ENCODE measurements at regions not wholly inside any gene's neighbourhood (a gene's known extent, or its start where the extent isn't known, plus 50 kb on each side); places are given as distances from the start of the nearest gene placed in this dataset.

GRCh38 chr6:71608646-71609045, 277.7 kb upstream of the RIMS1 start:
- Histone ChIP-seq H3K27ac (ENCODE audit: low read depth, low read length) (no peak overlapping the region), H3K36me3 (ENCODE audit: control insufficient read depth, insufficient read depth, low read length) (no peaks in the 10 kb centered on the region), H3K27me3 (ENCODE audit: control insufficient read depth, insufficient read depth, low read length) (peaks cover 2% of the 10 kb centered on the region), H3K9ac (ENCODE audit: low read length) (no peak overlapping the region), H3K4me3 (ENCODE audit: low read length) (no peak overlapping the region), H3K4me1 (ENCODE audit: control insufficient read depth, insufficient read depth, low read length) (no peaks in the 10 kb centered on the region)

- Histone ChIP-seq H3K4me3 (ENCODE audit: low read length) (no peak overlapping the region), H3K27me3 (ENCODE audit: control insufficient read depth, insufficient read depth, low read length) (no peaks in the 10 kb centered on the region), H3K27ac (ENCODE audit: low read depth, low read length) (no peak overlapping the region), H3K9ac (ENCODE audit: low read length) (no peak overlapping the region), H3K36me3 (ENCODE audit: control insufficient read depth, insufficient read depth, low read length) (no peaks in the 10 kb centered on the region), H3K4me1 (ENCODE audit: control insufficient read depth, insufficient read depth, low read length) (no peaks in the 10 kb centered on the region)
Measured at GRCh38 chr6:71619836-71620235, 266.5 kb upstream of the RIMS1 start.

- no peaks in the 10 kb centered on the region for H3K27me3 ChIP-seq (ENCODE audit: control insufficient read depth, insufficient read depth, low read length)
- no peaks in the 10 kb centered on the region for H3K4me1 ChIP-seq (ENCODE audit: control insufficient read depth, insufficient read depth, low read length)
- no peak overlapping the region for H3K4me3 ChIP-seq (ENCODE audit: low read length)
- no peak overlapping the region for H3K27ac ChIP-seq (ENCODE audit: low read depth, low read length)
- H3K36me3 ChIP-seq (ENCODE audit: control insufficient read depth, insufficient read depth, low read length) = no peaks in the 10 kb centered on the region
- no peak overlapping the region for H3K9ac ChIP-seq (ENCODE audit: low read length)
Measured at GRCh38 chr6:71621918-71622519, 264.3 kb upstream of the RIMS1 start.

- H3K27ac ChIP-seq (ENCODE audit: low read depth, low read length) = no peak overlapping the region
- H3K4me1 ChIP-seq (ENCODE audit: control insufficient read depth, insufficient read depth, low read length) = no peaks in the 10 kb centered on the region
- no peaks in the 10 kb centered on the region for H3K27me3 ChIP-seq (ENCODE audit: control insufficient read depth, insufficient read depth, low read length)
- no peak overlapping the region for H3K9ac ChIP-seq (ENCODE audit: low read length)
- H3K4me3 ChIP-seq (ENCODE audit: low read length) = no peak overlapping the region
- no peaks in the 10 kb centered on the region for H3K36me3 ChIP-seq (ENCODE audit: control insufficient read depth, insufficient read depth, low read length)
Measured at GRCh38 chr6:71642120-71642519, 244.2 kb upstream of the RIMS1 start.

- H3K36me3 ChIP-seq (ENCODE audit: control insufficient read depth, insufficient read depth, low read length) = no peaks in the 10 kb centered on the region
- no peak overlapping the region for H3K4me3 ChIP-seq (ENCODE audit: low read length)
- H3K9ac ChIP-seq (ENCODE audit: low read length) = no peak overlapping the region
- H3K4me1 ChIP-seq (ENCODE audit: control insufficient read depth, insufficient read depth, low read length) = no peaks in the 10 kb centered on the region
- no peaks in the 10 kb centered on the region for H3K27me3 ChIP-seq (ENCODE audit: control insufficient read depth, insufficient read depth, low read length)
- H3K27ac ChIP-seq (ENCODE audit: low read depth, low read length) = no peak overlapping the region
Measured at GRCh38 chr6:71642793-71643192, 243.6 kb upstream of the RIMS1 start.

- Histone ChIP-seq H3K9ac (ENCODE audit: low read length) (no peak overlapping the region), H3K36me3 (ENCODE audit: control insufficient read depth, insufficient read depth, low read length) (no peaks in the 10 kb centered on the region), H3K27me3 (ENCODE audit: control insufficient read depth, insufficient read depth, low read length) (no peaks in the 10 kb centered on the region), H3K4me3 (ENCODE audit: low read length) (no peak overlapping the region), H3K27ac (ENCODE audit: low read depth, low read length) (no peak overlapping the region), H3K4me1 (ENCODE audit: control insufficient read depth, insufficient read depth, low read length) (no peaks in the 10 kb centered on the region)
Measured at GRCh38 chr6:71645299-71645698, 241.1 kb upstream of the RIMS1 start.

- no peak overlapping the region for H3K27ac ChIP-seq (ENCODE audit: low read depth, low read length)
- H3K27me3 ChIP-seq (ENCODE audit: control insufficient read depth, insufficient read depth, low read length) = no peaks in the 10 kb centered on the region
- H3K4me1 ChIP-seq (ENCODE audit: control insufficient read depth, insufficient read depth, low read length) = no peaks in the 10 kb centered on the region
- no peak overlapping the region for H3K4me3 ChIP-seq (ENCODE audit: low read length)
- no peaks in the 10 kb centered on the region for H3K36me3 ChIP-seq (ENCODE audit: control insufficient read depth, insufficient read depth, low read length)
- H3K9ac ChIP-seq (ENCODE audit: low read length) = no peak overlapping the region
Measured at GRCh38 chr6:71649915-71650314, 236.4 kb upstream of the RIMS1 start.

- H3K27ac ChIP-seq (ENCODE audit: low read depth, low read length) = no peak overlapping the region
- no peaks in the 10 kb centered on the region for H3K27me3 ChIP-seq (ENCODE audit: control insufficient read depth, insufficient read depth, low read length)
- H3K9ac ChIP-seq (ENCODE audit: low read length) = no peak overlapping the region
- H3K36me3 ChIP-seq (ENCODE audit: control insufficient read depth, insufficient read depth, low read length) = no peaks in the 10 kb centered on the region
- H3K4me1 ChIP-seq (ENCODE audit: control insufficient read depth, insufficient read depth, low read length) = no peaks in the 10 kb centered on the region
- no peak overlapping the region for H3K4me3 ChIP-seq (ENCODE audit: low read length)
Measured at GRCh38 chr6:71651636-71652035, 234.7 kb upstream of the RIMS1 start.

- Histone ChIP-seq H3K9ac (ENCODE audit: low read length) (no peak overlapping the region), H3K36me3 (ENCODE audit: control insufficient read depth, insufficient read depth, low read length) (no peaks in the 10 kb centered on the region), H3K27me3 (ENCODE audit: control insufficient read depth, insufficient read depth, low read length) (no peaks in the 10 kb centered on the region), H3K27ac (ENCODE audit: low read depth, low read length) (no peak overlapping the region), H3K4me1 (ENCODE audit: control insufficient read depth, insufficient read depth, low read length) (no peaks in the 10 kb centered on the region), H3K4me3 (ENCODE audit: low read length) (no peak overlapping the region)
Measured at GRCh38 chr6:71656121-71656520, 230.2 kb upstream of the RIMS1 start.

GRCh38 chr6:71665931-71666330, 220.4 kb upstream of the RIMS1 start:
- H3K36me3 ChIP-seq (ENCODE audit: control insufficient read depth, insufficient read depth, low read length) = no peaks in the 10 kb centered on the region
- H3K27me3 ChIP-seq (ENCODE audit: control insufficient read depth, insufficient read depth, low read length) = no peaks in the 10 kb centered on the region
- no peaks in the 10 kb centered on the region for H3K4me1 ChIP-seq (ENCODE audit: control insufficient read depth, insufficient read depth, low read length)
- no peak overlapping the region for H3K9ac ChIP-seq (ENCODE audit: low read length)
- no peak overlapping the region for H3K4me3 ChIP-seq (ENCODE audit: low read length)
- no peak overlapping the region for H3K27ac ChIP-seq (ENCODE audit: low read depth, low read length)

- Histone ChIP-seq H3K9ac (ENCODE audit: low read length) (no peak overlapping the region), H3K27me3 (ENCODE audit: control insufficient read depth, insufficient read depth, low read length) (no peaks in the 10 kb centered on the region), H3K36me3 (ENCODE audit: control insufficient read depth, insufficient read depth, low read length) (no peaks in the 10 kb centered on the region), H3K4me1 (ENCODE audit: control insufficient read depth, insufficient read depth, low read length) (no peaks in the 10 kb centered on the region), H3K27ac (ENCODE audit: low read depth, low read length) (no peak overlapping the region), H3K4me3 (ENCODE audit: low read length) (no peak overlapping the region)
Measured at GRCh38 chr6:71672876-71673275, 213.5 kb upstream of the RIMS1 start.

GRCh38 chr6:71675386-71675785, 211.0 kb upstream of the RIMS1 start:
- Histone ChIP-seq H3K27ac (ENCODE audit: low read depth, low read length) (no peak overlapping the region), H3K27me3 (ENCODE audit: control insufficient read depth, insufficient read depth, low read length) (no peaks in the 10 kb centered on the region), H3K4me3 (ENCODE audit: low read length) (no peak overlapping the region), H3K4me1 (ENCODE audit: control insufficient read depth, insufficient read depth, low read length) (no peaks in the 10 kb centered on the region), H3K9ac (ENCODE audit: low read length) (no peak overlapping the region), H3K36me3 (ENCODE audit: control insufficient read depth, insufficient read depth, low read length) (no peaks in the 10 kb centered on the region)

GRCh38 chr6:71676298-71676697, 210.1 kb upstream of the RIMS1 start:
- Histone ChIP-seq H3K36me3 (ENCODE audit: control insufficient read depth, insufficient read depth, low read length) (no peaks in the 10 kb centered on the region), H3K4me3 (ENCODE audit: low read length) (no peak overlapping the region), H3K9ac (ENCODE audit: low read length) (no peak overlapping the region), H3K27me3 (ENCODE audit: control insufficient read depth, insufficient read depth, low read length) (no peaks in the 10 kb centered on the region), H3K4me1 (ENCODE audit: control insufficient read depth, insufficient read depth, low read length) (no peaks in the 10 kb centered on the region), H3K27ac (ENCODE audit: low read depth, low read length) (no peak overlapping the region)
